Stimulated activated naive CD8-positive, alpha-beta T cell treated with anti-CD3 and anti-CD28 coated beads, Interleukin-15, Interleukin-2, amounts not matched to agents 100 ng/mL and 50 ng/mL, for 24 hours (primary cell): ENCODE measurements at regions not wholly inside any gene's neighbourhood (a gene's known extent, or its start where the extent isn't known, plus 50 kb on each side); places are given as distances from the start of the nearest gene placed in this dataset.
A peak's percentile ranks its signal among the peaks of the same experiment; 100 is the strongest.

Experiments used
- H3K27ac Mint-ChIP-seq: one replicate; pipeline ENCODE4 v1.8.0; 2021; ENCODE audit warnings: mild to moderate bottlenecking, mixed read lengths
- H3K27me3 Mint-ChIP-seq: one replicate; pipeline ENCODE4 v1.8.0; 2021; ENCODE audit warnings: mixed read lengths
- H3K36me3 Mint-ChIP-seq: one replicate; pipeline ENCODE4 v1.8.0; 2021; ENCODE audit warnings: low read depth, mixed read lengths
- H3K4me1 Mint-ChIP-seq: one replicate; pipeline ENCODE4 v1.8.0; 2021; ENCODE audit warnings: low read depth, mixed read lengths
- H3K4me3 Mint-ChIP-seq: one replicate; pipeline ENCODE4 v1.8.0; 2021; ENCODE audit warnings: mild to moderate bottlenecking, mixed read lengths
- H3K9me3 Mint-ChIP-seq: one replicate; pipeline ENCODE4 v1.8.0; 2021; ENCODE audit warnings: mixed read lengths

DNA sequence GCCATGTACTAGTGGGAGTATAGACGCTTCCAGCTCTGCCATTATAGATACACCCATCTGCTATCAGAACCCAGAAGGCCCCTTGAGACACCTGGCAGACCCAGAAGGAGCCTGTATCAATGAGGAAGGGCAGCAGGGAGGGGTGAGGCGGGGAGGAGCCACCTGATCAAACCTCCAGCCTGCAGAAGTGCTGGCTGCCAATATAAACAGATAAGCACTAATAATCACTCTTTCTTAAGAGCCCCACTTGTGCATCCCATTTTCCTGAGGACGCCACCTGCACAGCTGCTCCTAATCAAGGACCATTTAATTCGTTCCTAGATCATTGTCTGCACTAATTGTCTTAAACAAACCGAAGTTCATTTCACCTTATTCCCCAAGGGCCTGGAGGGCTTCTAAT, 75.0 kb upstream of the NEK6 start:
- Mint-ChIP-seq H3K36me3 (no peaks in the 10 kb centered on the region), H3K9me3 (no peaks in the 10 kb centered on the region), H3K27ac (no peak overlapping the region), H3K27me3 (peaks cover 23% of the 10 kb centered on the region), H3K4me1 (no peaks in the 10 kb centered on the region), H3K4me3 (no peak overlapping the region)

DNA sequence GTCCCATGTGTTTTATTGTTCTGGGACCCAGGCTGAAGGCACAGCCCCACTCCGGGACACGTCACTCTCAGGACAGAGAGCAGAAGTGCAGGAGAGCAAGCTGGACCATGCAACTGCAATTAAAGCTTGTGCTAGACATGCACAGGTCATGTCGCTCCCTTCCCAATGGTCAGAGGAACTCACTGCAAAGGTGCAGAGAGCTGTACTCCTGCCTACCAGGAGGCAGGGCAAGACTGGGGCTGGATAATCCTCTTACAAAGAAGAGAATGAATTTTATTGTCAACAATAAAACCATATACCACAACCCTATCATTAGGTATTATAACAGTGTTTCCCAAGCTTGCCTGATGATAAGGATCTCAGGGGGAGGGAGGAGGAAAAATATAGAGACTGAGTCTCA, 74.0 kb upstream of the NEK6 start:
- Mint-ChIP-seq H3K27me3 (peaks cover 23% of the 10 kb centered on the region), H3K4me3 (no peak overlapping the region), H3K9me3 (no peaks in the 10 kb centered on the region), H3K36me3 (no peaks in the 10 kb centered on the region), H3K4me1 (no peaks in the 10 kb centered on the region), H3K27ac (no peak overlapping the region)

- Mint-ChIP-seq H3K4me1 (no peaks in the 10 kb centered on the region), H3K36me3 (no peaks in the 10 kb centered on the region), H3K27ac (no peak overlapping the region), H3K27me3 (peaks cover 20% of the 10 kb centered on the region), H3K4me3 (no peak overlapping the region), H3K9me3 (no peaks in the 10 kb centered on the region)
These were observed 72.3 kb upstream of the NEK6 start for GRCh38 chr9:124185413-124185812.

GRCh38 chr9:124187311-124187710, 70.4 kb upstream of the NEK6 start:
- peaks cover 4% of the 10 kb centered on the region for H3K4me1 Mint-ChIP-seq

DNA sequence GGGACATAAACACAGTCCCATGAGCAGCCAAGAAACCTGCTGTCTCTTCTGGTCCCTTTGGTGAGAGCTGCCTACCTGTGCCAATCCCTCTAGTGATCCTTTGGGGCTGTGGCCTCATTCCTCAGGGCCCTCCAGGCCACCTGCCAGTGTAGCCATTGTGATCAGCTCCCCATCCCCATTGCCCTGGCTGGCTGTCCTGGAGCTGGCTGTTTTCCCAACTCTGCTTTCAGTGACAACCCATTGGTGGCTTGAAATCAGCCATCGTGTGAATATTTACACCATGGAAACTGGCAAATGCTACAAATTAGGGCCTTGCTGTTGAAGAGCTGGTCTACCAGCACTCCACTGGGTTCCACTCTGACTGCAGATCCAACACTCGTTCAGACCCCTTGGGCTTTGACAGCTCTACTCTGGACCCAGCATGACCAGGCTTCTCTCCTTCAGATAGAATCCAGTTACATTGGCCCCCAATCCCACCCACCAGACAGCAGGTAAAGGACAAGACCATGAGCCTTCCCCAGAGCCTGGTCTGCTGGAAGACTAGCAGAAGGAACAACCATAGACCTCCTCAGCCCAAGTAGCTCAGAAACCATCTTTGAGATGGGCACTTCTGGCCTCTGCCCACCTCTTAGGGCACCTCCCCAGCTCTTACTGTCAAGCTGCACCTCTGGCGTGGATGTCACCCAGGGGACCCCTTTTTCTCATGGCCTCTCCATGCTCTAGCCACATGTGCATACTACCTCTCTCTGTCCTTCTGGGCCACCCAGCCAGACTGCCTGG, 69.2 kb upstream of the NEK6 start:
- Mint-ChIP-seq H3K9me3 (no peaks in the 10 kb centered on the region), H3K4me3 (no peak overlapping the region), H3K4me1 (peaks cover 4% of the 10 kb centered on the region), H3K27ac (no peak overlapping the region), H3K27me3 (peaks cover 4% of the 10 kb centered on the region), H3K36me3 (no peaks in the 10 kb centered on the region)

More at GRCh38 chr9:124187311-124187710, 70.4 kb upstream of the NEK6 start:
- Mint-ChIP-seq H3K4me3 (no peak overlapping the region), H3K9me3 (no peaks in the 10 kb centered on the region), H3K27ac (no peak overlapping the region), H3K27me3 (peaks cover 11% of the 10 kb centered on the region), H3K36me3 (no peaks in the 10 kb centered on the region)

DNA sequence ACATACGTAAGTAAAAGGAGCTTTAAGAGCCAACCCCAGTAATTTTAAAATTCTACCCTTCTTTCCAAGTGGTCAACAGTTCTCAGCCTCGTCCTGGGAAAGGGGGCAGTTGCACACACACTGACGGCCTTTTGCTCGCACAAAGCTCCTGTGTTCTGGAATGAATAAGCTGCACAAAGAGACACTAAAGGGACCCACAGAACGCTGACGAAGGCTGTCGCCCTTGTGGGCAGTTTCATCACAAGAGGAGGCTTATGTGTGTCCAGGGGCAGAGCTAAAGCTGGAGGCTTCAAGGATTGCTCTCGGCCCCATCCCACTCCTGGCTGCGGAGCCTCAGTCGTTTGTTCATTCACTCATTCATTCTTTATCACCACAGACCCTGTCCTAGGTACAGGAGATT, 67.0 kb upstream of the NEK6 start:
- peaks cover 4% of the 10 kb centered on the region for H3K4me1 Mint-ChIP-seq
- H3K9me3 Mint-ChIP-seq = peaks cover 4% of the 10 kb centered on the region
- no peaks in the 10 kb centered on the region for H3K36me3 Mint-ChIP-seq
- H3K27ac Mint-ChIP-seq = no peak overlapping the region
- peaks cover 4% of the 10 kb centered on the region for H3K27me3 Mint-ChIP-seq
- H3K4me3 Mint-ChIP-seq = no peak overlapping the region

GRCh38 chr9:124191691-124192395, 65.9 kb upstream of the NEK6 start:
- Mint-ChIP-seq H3K4me1 (peaks cover 6% of the 10 kb centered on the region), H3K27me3 (peaks cover 6% of the 10 kb centered on the region), H3K4me3 (no peak overlapping the region), H3K9me3 (peaks cover 11% of the 10 kb centered on the region), H3K36me3 (peaks cover 2% of the 10 kb centered on the region), H3K27ac (no peak overlapping the region)

DNA sequence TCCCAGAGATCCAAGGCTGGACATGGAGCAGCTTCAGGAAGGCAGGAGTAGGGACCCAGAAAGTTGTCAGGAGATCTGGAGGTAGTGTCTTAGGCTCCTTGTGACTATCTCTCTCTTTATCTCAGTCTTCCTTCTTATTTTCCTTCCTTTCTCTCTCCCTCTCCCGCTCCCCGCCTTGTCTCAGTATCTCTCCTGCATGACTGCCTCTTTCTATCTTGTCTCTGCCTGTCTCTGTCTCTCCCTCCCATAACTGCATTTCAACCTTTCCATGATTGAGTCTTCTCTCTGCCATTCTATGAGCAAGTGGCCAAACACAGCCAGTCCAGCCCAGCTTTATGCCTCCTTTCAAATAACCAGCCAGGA, 61.0 kb upstream of the NEK6 start:
- H3K27me3 Mint-ChIP-seq = peaks cover 3% of the 10 kb centered on the region
- peaks cover 46% of the 10 kb centered on the region for H3K4me1 Mint-ChIP-seq
- peaks cover 5% of the 10 kb centered on the region for H3K36me3 Mint-ChIP-seq
- H3K9me3 Mint-ChIP-seq = peaks cover 14% of the 10 kb centered on the region
- H3K27ac Mint-ChIP-seq = peak overlapping the region; percentile 33
- peak overlapping the region; percentile 33 for H3K4me3 Mint-ChIP-seq

DNA sequence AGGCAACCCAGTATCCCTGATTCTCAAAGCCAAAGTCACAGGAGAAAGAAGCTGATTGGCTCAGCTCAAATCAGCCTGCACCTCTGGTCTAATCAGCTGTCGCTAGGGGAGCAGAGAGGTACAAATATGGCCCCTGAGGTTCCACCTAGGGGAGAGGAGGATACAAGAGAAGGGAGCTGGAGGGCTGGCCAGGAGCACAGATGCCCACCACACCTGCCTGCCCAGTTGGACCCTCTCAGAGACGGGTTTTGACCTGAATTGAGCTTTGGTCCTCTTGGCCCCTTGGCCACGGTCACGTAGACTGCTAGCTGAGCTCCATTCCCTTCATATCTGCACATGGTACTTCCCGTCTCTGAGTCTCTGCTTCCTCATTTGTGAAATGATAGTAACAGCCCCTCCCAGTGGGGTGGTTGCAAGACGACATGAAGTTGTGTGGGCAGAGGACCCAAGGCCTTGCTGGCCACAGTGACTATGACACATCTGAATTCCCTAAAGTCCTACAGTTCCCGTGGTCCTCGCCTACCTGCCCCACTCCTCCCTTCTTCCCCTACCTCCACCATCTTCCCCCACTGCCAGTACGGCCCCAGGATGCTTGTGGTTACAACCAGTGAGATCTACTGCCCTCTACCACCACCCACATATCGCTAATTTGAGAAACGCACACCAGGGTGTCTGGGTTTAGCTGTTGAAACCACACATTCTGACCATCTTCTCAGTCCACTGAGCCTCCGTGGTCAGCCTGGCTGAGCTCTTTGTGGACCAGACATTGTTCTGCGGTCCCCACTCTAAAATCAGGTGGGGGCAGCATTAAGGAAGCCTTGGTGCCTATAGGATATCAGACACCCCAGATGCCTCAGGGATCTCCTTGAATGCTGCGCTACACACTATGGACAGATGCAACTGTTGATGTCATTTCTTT, 60.3 kb upstream of the NEK6 start:
- peaks cover 3% of the 10 kb centered on the region for H3K27me3 Mint-ChIP-seq
- peaks cover 5% of the 10 kb centered on the region for H3K36me3 Mint-ChIP-seq
- H3K27ac Mint-ChIP-seq = peak overlapping the region; percentile 74
- peak overlapping the region; percentile 33 for H3K4me3 Mint-ChIP-seq
- peaks cover 14% of the 10 kb centered on the region for H3K9me3 Mint-ChIP-seq
- H3K4me1 Mint-ChIP-seq = peaks cover 50% of the 10 kb centered on the region

GRCh38 chr9:124198331-124198730, 59.4 kb upstream of the NEK6 start:
- H3K36me3 Mint-ChIP-seq = peaks cover 5% of the 10 kb centered on the region
- peaks cover 3% of the 10 kb centered on the region for H3K27me3 Mint-ChIP-seq
- H3K4me3 Mint-ChIP-seq = no peak overlapping the region
- no peak overlapping the region for H3K27ac Mint-ChIP-seq
- peaks cover 14% of the 10 kb centered on the region for H3K9me3 Mint-ChIP-seq
- peaks cover 59% of the 10 kb centered on the region for H3K4me1 Mint-ChIP-seq

DNA sequence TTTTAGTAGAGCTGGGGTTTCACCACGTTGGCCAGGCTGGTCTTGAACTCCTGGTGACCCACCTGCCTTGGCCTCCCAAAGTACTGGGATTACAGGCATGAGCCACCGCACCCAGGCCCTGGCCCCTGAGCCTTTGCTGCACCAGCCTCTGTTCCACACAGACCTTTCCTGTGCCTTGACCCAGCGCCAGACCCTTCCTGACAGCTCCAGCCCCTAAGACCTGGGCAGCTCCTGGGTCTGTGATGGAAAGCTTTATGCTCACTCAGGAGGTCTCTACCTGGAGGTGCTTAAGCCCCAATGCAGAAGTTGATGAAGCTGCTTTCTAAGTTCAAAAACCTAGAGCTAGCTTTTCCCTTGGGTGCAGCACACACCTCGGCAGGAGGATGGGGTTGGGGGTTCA, 58.8 kb upstream of the NEK6 start:
- Mint-ChIP-seq H3K36me3 (peaks cover 5% of the 10 kb centered on the region), H3K27me3 (peaks cover 3% of the 10 kb centered on the region), H3K4me3 (no peak overlapping the region), H3K27ac (no peak overlapping the region), H3K9me3 (peaks cover 14% of the 10 kb centered on the region), H3K4me1 (peaks cover 65% of the 10 kb centered on the region)

DNA sequence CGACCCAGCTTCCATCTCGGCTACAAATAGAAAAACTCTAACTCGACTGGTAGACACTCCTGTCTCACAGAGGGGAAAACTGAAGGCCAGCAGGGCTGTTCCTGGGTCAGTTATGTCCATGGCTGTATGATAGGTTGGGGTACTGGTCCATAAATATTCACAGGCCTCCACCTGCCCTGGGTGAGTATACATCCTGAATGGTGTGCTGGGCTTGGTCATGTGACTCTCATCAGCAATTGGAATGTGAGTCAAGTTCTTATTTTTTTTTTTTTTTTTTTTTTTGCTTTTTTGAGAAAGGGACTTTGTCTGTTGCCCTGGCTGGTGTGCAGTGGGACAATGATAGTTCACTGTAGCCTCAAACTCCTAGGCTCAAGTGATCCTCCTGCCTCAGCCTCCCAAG, 58.3 kb upstream of the NEK6 start:
- peaks cover 3% of the 10 kb centered on the region for H3K27me3 Mint-ChIP-seq
- H3K4me3 Mint-ChIP-seq = no peak overlapping the region
- H3K27ac Mint-ChIP-seq = no peak overlapping the region
- H3K36me3 Mint-ChIP-seq = peaks cover 5% of the 10 kb centered on the region
- peaks cover 69% of the 10 kb centered on the region for H3K4me1 Mint-ChIP-seq
- H3K9me3 Mint-ChIP-seq = peaks cover 14% of the 10 kb centered on the region

- peaks cover 88% of the 10 kb centered on the region for H3K4me1 Mint-ChIP-seq
- peak overlapping the region; percentile 71 for H3K4me3 Mint-ChIP-seq
- H3K9me3 Mint-ChIP-seq = no peaks in the 10 kb centered on the region
- H3K27ac Mint-ChIP-seq = peak overlapping the region; percentile 88
- H3K27me3 Mint-ChIP-seq = no peaks in the 10 kb centered on the region
- no peaks in the 10 kb centered on the region for H3K36me3 Mint-ChIP-seq
These were observed 55.2 kb upstream of the NEK6 start for GRCh38 chr9:124202447-124202971.

- H3K9me3 Mint-ChIP-seq = no peaks in the 10 kb centered on the region
- no peaks in the 10 kb centered on the region for H3K36me3 Mint-ChIP-seq
- no peak overlapping the region for H3K4me3 Mint-ChIP-seq
- H3K27me3 Mint-ChIP-seq = no peaks in the 10 kb centered on the region
- H3K4me1 Mint-ChIP-seq = peaks cover 89% of the 10 kb centered on the region
- no peak overlapping the region for H3K27ac Mint-ChIP-seq
These were observed 51.9 kb upstream of the NEK6 start for GRCh38 chr9:124205686-124206352.
